Adrenal gland (tissue), 5 donors: ENCODE measurements at regions not wholly inside any gene's neighbourhood (a gene's known extent, or its start where the extent isn't known, plus 50 kb on each side); places are given as distances from the start of the nearest gene placed in this dataset.

Experiments used
- POLR2A ChIP-seq, 2 donors: fragments of 450-650 bp; IDR thresholded peaks; one replicate each; pipeline ENCODE4 v1.6.1; 2017; ENCODE audit warnings: antibody characterized with exemption in 2 of 2, mild to moderate bottlenecking in 2 of 2, moderate library complexity in 1 of 2
- TF ChIP-seq, protein P1 (sequence below), 6 experiments: fragments of 450-650 bp in 4 of 6; fragments of 200-600 bp in 2 of 6; sonication (generic) in 1 of 6; IDR thresholded peaks; 1 replicate in 5 of 6; 2 replicates in 1 of 6; pipeline versions ENCODE4 v1.5.1 to v1.8.0; 2016 to 2021; ENCODE audit warnings: antibody characterized with exemption in 6 of 6, mild to moderate bottlenecking in 2 of 6, moderate library complexity in 1 of 6
- donor health status: DM: no; HTN: no; CAD: no.

DNA sequence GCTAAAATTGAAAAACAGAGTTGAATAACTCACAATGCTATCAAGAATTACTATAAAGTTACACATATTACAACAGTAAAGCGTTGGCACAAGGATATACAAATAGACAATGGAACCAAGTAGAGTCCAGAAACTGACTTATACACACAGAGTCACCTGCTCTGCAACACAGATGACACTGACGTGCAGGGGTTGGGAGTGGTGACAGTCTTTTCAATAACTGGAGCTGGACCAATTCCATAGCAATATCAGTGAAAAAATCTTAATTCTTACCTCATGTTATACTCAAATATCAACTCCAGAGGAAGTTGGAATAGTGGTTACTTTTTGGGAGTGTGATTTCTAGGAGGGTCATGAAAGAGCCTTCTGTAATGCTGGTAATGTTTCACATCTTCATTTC, 62.5 kb upstream of the NPY start:
- TF ChIP-seq, protein P1, sequence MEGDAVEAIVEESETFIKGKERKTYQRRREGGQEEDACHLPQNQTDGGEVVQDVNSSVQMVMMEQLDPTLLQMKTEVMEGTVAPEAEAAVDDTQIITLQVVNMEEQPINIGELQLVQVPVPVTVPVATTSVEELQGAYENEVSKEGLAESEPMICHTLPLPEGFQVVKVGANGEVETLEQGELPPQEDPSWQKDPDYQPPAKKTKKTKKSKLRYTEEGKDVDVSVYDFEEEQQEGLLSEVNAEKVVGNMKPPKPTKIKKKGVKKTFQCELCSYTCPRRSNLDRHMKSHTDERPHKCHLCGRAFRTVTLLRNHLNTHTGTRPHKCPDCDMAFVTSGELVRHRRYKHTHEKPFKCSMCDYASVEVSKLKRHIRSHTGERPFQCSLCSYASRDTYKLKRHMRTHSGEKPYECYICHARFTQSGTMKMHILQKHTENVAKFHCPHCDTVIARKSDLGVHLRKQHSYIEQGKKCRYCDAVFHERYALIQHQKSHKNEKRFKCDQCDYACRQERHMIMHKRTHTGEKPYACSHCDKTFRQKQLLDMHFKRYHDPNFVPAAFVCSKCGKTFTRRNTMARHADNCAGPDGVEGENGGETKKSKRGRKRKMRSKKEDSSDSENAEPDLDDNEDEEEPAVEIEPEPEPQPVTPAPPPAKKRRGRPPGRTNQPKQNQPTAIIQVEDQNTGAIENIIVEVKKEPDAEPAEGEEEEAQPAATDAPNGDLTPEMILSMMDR (IDR thresholded peaks at IDR 0.05): no peak
- TF ChIP-seq POLR2A (IDR thresholded peaks at IDR 0.05): no peak
